GM19468 (cell line): ENCODE measurements at regions not wholly inside any gene's neighbourhood (a gene's known extent, or its start where the extent isn't known, plus 50 kb on each side); places are given as distances from the start of the nearest gene placed in this dataset.

Experiments
- ATAC-seq: cut with Tn5 transposase; IDR thresholded peaks from one replicate; pipeline ENCODE4 v1.9.1; 2021; ENCODE audit warnings: mild to moderate bottlenecking, moderate library complexity, moderate number of reproducible peaks; ENCODE audit not compliant: unreplicated experiment; ENCODE audit errors: extremely low read depth

GRCh38 chr22:48574776-48575617 lies 1252.7 kb downstream of the BRD1 start:
- no peak for ATAC-seq

- ATAC-seq: no peak
Observed at GRCh38 chr22:48573766-48574165, 1253.9 kb downstream of the BRD1 start.

GRCh38 chr22:48572951-48573350 lies 1254.7 kb downstream of the BRD1 start:
- no peak for ATAC-seq

GRCh38 chr22:48570912-48571311 lies 1256.8 kb downstream of the BRD1 start:
- no peak for ATAC-seq

GRCh38 chr22:48569476-48570233 lies 1258.0 kb downstream of the BRD1 start:
- ATAC-seq: no peak

- ATAC-seq: no peak
Observed at GRCh38 chr22:48568736-48569330, 1258.8 kb downstream of the BRD1 start.

- ATAC-seq: no peak
Observed at GRCh38 chr22:48567213-48567975, 1260.3 kb downstream of the BRD1 start.

- no peak for ATAC-seq
Observed at GRCh38 chr22:48566741-48567140, 1260.9 kb downstream of the BRD1 start.

GRCh38 chr22:48565901-48566501 lies 1261.7 kb downstream of the BRD1 start:
- no peak for ATAC-seq

GRCh38 chr22:48564995-48565394 lies 1262.7 kb downstream of the BRD1 start:
- no peak for ATAC-seq

GRCh38 chr22:48563966-48564330 lies 1263.7 kb downstream of the BRD1 start:
- ATAC-seq: no peak

- no peak for ATAC-seq
Observed at GRCh38 chr22:48563118-48563965, 1264.3 kb downstream of the BRD1 start.

- no peak for ATAC-seq
Observed at GRCh38 chr22:48561676-48562075, 1266.0 kb downstream of the BRD1 start.

GRCh38 chr22:48560836-48561235 lies 1266.8 kb downstream of the BRD1 start:
- no peak for ATAC-seq

- no peak for ATAC-seq
Observed at GRCh38 chr22:48560389-48560751, 1267.3 kb downstream of the BRD1 start.

- no peak for ATAC-seq
Observed at GRCh38 chr22:48559647-48560388, 1267.9 kb downstream of the BRD1 start.

GRCh38 chr22:48558606-48559402 lies 1268.9 kb downstream of the BRD1 start:
- ATAC-seq: no peak

GRCh38 chr22:48558016-48558415 lies 1269.7 kb downstream of the BRD1 start:
- ATAC-seq: no peak
